Psoas muscle (tissue), 7 donors: ENCODE measurements at regions not wholly inside any gene's neighbourhood (a gene's known extent, or its start where the extent isn't known, plus 50 kb on each side); places are given as distances from the start of the nearest gene placed in this dataset.
"Not testable (repeated sequence)": the region's sequence is repeated elsewhere in the genome, so short reads cannot be mapped to it uniquely, and the experiment has no call there.

Source experiments
- ATAC-seq, 4 donors: fragments of 200-7000 bp; cut with Tn5 transposase; one replicate each; pipeline ENCODE4 v1.9.1; 2020; ENCODE audit warnings: moderate library complexity in 3 of 4, mild to moderate bottlenecking in 2 of 4
- DNase-seq, 2 donors: peaks; one replicate each; pipeline ENCODE4 v3.0.0-alpha.2; 2020
- H3K27ac ChIP-seq: fragments of 200-600 bp; one replicate; pipeline ENCODE4 v1.8.0; 2022
- H3K27me3 ChIP-seq, 3 donors: fragments of 200-600 bp in 1 of 3; one replicate each; pipeline versions ENCODE4 v1.6.1 to v1.8.0; 2013 to 2022; ENCODE audit warnings: low read length in 2 of 3, mild to moderate bottlenecking in 2 of 3, moderate library complexity in 1 of 3; ENCODE audit not compliant: insufficient read depth in 3 of 3
- H3K36me3 ChIP-seq, 2 donors: fragments of 200-600 bp in 1 of 2; one replicate each; pipeline versions ENCODE4 v1.6.1 to v1.8.0; 2013 to 2022; ENCODE audit warnings: low read depth in 1 of 2, mild to moderate bottlenecking in 1 of 2, moderate library complexity in 1 of 2; ENCODE audit not compliant: insufficient read depth in 1 of 2
- H3K4me1 ChIP-seq: fragments of 200-600 bp; one replicate; pipeline ENCODE4 v1.8.0; 2022
- H3K4me3 ChIP-seq: fragments of 200-600 bp; one replicate; pipeline ENCODE4 v1.8.0; 2022; ENCODE audit warnings: mild to moderate bottlenecking
- H3K9me3 ChIP-seq: fragments of 200-600 bp; one replicate; pipeline ENCODE4 v1.8.0; 2022
- CTCF ChIP-seq: fragments of 200-600 bp; IDR thresholded peaks from one replicate; pipeline ENCODE4 v1.8.0; 2022; ENCODE audit warnings: antibody characterized with exemption
- WGBS, 3 donors: extraction: QIAGEN DNeasy Blood & Tissue Kit; methylation state at CpG; one replicate each; pipeline versions ENCODE4 v1.1.6 to v1.1.7; 2013; 5-methylcytosine and 5-hydroxymethylcytosine counted together
- intact Hi-C, 2 donors: fragments of 100-400 bp; cut with DNase I; formaldehyde crosslinking; loops; one replicate each; pipeline versions ENCODE4 v1.11.0 to v1.14.2; 2022
- donor health status: healthy with polysubstance abuse.
- donor health status: DM: no; HTN: no; CAD: no; lungs with moderate emphysema.
- donor health status: Bipolar disorder and iron deficiency.
- donor health status: healthy.
- donor health status: DM: yes; HTN: yes; CAD: no.
- donor health status: DM: no; HTN: no; CAD: no.
- donor health status: DM: yes; HTN: yes; CAD: no.

GRCh38 chr5:116953251-116953930 is 378.8 kb upstream of the SEMA6A start:
- Histone ChIP-seq H3K4me3 (no peak overlapping the region), H3K4me1 (no peaks in the 10 kb centered on the region), H3K27me3 (no peaks in the 10 kb centered on the region), H3K27ac (no peak overlapping the region), H3K36me3 (no peaks in the 10 kb centered on the region), H3K9me3 (no peaks in the 10 kb centered on the region)
- TF ChIP-seq CTCF: no peak
- intact Hi-C loops: no loop called here
- DNase-seq (no peak), ATAC-seq (no peak)
- WGBS, 3 donors: 38 to 49% (median 47%) methylated on average over 3 of the region's 3 CpGs

- intact Hi-C loops: no loop called here
- Histone ChIP-seq H3K4me1 (no peaks in the 10 kb centered on the region), H3K9me3 (no peaks in the 10 kb centered on the region), H3K36me3 (no peaks in the 10 kb centered on the region), H3K4me3 (no peak overlapping the region), H3K27ac (no peak overlapping the region), H3K27me3 (no peaks in the 10 kb centered on the region)
- DNase-seq (no peak), ATAC-seq (no peak)
- WGBS, 3 donors: 100% methylated on average over 1 of the region's 1 CpG
- no peak for TF ChIP-seq CTCF
Observed at GRCh38 chr5:116951219-116951618, 376.6 kb upstream of the SEMA6A start.

GRCh38 chr5:116947691-116948528 is 373.3 kb upstream of the SEMA6A start:
- DNase-seq: peak; percentile 37 to 54
- no peaks in the 10 kb centered on the region for H3K36me3 ChIP-seq
- peak; percentile 54 to 71 (median 61) for ATAC-seq
- intact Hi-C loops: loop anchor here in 1 of 2 donors (2.0 to 10.0 kb wide), 2 partner anchors 379 to 813 kb away; no protein-coding TSS in a partner anchor
- no peaks in the 10 kb centered on the region for H3K4me1 ChIP-seq
- peak; percentile 47 for TF ChIP-seq CTCF
- H3K4me3 ChIP-seq: no peak overlapping the region
- peaks cover 0 to 2% (median 0%) of the 10 kb centered on the region in 3 donors for H3K27me3 ChIP-seq
- H3K27ac ChIP-seq: no peak overlapping the region
- no peaks in the 10 kb centered on the region for H3K9me3 ChIP-seq
- 82 to 84% (median 82%) methylated on average over 15 of the region's 15 CpGs for WGBS, 3 donors

GRCh38 chr5:116945613-116946382 is 371.2 kb upstream of the SEMA6A start:
- H3K27ac ChIP-seq, DNase-seq, H3K4me1 ChIP-seq, H3K4me3 ChIP-seq, H3K36me3 ChIP-seq, H3K27me3 ChIP-seq, H3K9me3 ChIP-seq, ATAC-seq: not testable (repeated sequence)
- intact Hi-C loops: loop anchor here in 1 of 2 donors (10.0 kb wide), 1 partner anchor 811 kb away; no protein-coding TSS in a partner anchor
- WGBS, 3 donors: 89 to 93% (median 91%) methylated on average over 17 of the region's 17 CpGs
